ENCODE measurements at regions not wholly inside any gene's neighbourhood (a gene's known extent, or its start where the extent isn't known, plus 50 kb on each side); places are given as distances from the start of the nearest gene placed in this dataset.

DNA sequence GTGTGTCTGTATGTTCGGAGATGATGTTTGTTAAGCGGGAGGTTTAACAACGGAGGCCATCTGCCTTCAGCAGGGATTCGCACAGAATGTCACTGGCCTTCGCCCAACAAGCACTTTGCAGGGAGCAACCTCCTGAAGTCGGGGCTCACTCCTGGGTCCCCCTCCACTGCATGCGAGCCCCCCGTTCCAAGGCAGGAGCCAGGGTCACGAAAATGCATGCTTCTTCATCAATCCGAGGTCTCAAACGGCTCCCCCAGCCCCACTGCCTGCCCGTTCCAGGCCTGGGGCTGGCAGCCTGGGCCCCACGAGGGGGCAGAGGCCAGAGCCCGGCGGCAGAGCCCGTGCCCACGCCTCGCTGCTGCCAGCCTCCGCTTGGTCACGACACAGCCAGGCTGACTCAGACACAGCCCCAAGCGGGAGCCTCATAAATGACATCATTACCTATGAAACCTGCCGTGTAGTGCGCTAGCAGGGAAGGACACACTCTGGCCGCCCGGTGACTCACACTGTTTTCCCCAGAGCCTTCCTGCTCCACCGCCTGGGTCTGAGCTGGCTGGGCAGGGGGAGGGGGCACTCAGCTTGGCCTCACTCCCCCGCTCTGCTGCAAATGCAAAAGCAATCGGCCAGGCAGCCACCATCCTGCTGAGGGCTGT lies 169.5 kb upstream of the RTL1 start:
- ChIA-PET POLR2A (no interaction called here), CTCF (interaction anchor here (1.1 to 1.9 kb wide), 2 partner anchors 11 to 21 kb away, joined by 3 to 6 read pairs; no protein-coding TSS in a partner anchor)
- peak overlapping the region; percentile 12; the same call in 1 of the 2 replicates for H3K4me3 ChIP-seq (ENCODE audit: low read depth, low read length)
- TF ChIP-seq CTCF (IDR thresholded peaks at IDR 0.05; ENCODE audit: insufficient read depth, low read length, missing control alignments): peak; percentile 14
- peak; percentile 87 for DNase-seq (ENCODE audit: low read depth, low spot score)

DNA sequence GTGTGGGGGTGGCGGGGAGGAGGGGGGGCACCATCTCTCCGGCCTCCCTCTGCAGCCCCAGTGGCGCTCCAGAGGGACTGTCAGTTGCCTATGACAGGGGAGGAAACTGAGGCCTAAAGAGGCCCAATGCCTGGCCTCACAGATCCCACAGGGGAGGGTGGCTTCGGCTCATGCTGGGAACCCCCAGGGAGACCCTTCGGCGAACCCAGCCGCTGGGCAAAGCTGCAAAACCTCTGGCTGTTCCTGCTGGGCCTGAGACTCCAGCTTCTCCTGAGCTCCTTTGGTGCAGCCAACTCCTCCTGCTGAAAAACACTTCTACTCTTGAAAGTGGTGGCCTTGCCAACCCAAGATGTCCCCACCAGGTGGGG lies 170.1 kb upstream of the RTL1 start:
- no peak for TF ChIP-seq CTCF (IDR thresholded peaks at IDR 0.05; ENCODE audit: insufficient read depth, low read length, missing control alignments)
- no peak for DNase-seq (ENCODE audit: low read depth, low spot score)
- ChIA-PET CTCF (interaction anchor here (1.1 to 1.9 kb wide), 2 partner anchors 11 to 21 kb away, joined by 3 to 6 read pairs; no protein-coding TSS in a partner anchor), POLR2A (no interaction called here)
- H3K4me3 ChIP-seq (ENCODE audit: low read depth, low read length): no peak overlapping the region

- no peak for TF ChIP-seq CTCF (IDR thresholded peaks at IDR 0.05; ENCODE audit: insufficient read depth, low read length, missing control alignments)
- ChIA-PET POLR2A (no interaction called here), CTCF (interaction anchor here (1.1 to 1.9 kb wide), 2 partner anchors 12 to 20 kb away, joined by 3 to 6 read pairs; no protein-coding TSS in a partner anchor)
- no peak overlapping the region for H3K4me3 ChIP-seq (ENCODE audit: low read depth, low read length)
- DNase-seq (ENCODE audit: low read depth, low spot score): no peak
Observed at GRCh38 chr14:101074196-101075024, 170.9 kb upstream of the RTL1 start.

- TF ChIP-seq CTCF (IDR thresholded peaks at IDR 0.05; ENCODE audit: insufficient read depth, low read length, missing control alignments): no peak
- CTCF ChIA-PET: no interaction called here
- no peak for DNase-seq (ENCODE audit: low read depth, low spot score)
- H3K4me3 ChIP-seq (ENCODE audit: low read depth, low read length): no peak overlapping the region
- POLR2A ChIA-PET: no interaction called here
Observed at GRCh38 chr14:101075025-101075800, 171.7 kb upstream of the RTL1 start.

- ChIA-PET CTCF (no interaction called here), POLR2A (no interaction called here)
- DNase-seq (ENCODE audit: low read depth, low spot score): no peak
- H3K4me3 ChIP-seq (ENCODE audit: low read depth, low read length): no peak overlapping the region
- TF ChIP-seq CTCF (IDR thresholded peaks at IDR 0.05; ENCODE audit: insufficient read depth, low read length, missing control alignments): no peak
Observed at GRCh38 chr14:101075801-101076413, 172.4 kb upstream of the RTL1 start.

All from AG04449 (cell line).